Endothelial cell of umbilical vein (primary cell): ENCODE measurements at regions not wholly inside any gene's neighbourhood (a gene's known extent, or its start where the extent isn't known, plus 50 kb on each side); places are given as distances from the start of the nearest gene placed in this dataset.

Experiments used
- BruUV-seq: library from RNA; stranded (reverse); fragments of 400-500 nt; replicated peaks from 2 replicates; lab custom pipeline; 2021; lab: Mats Ljungman, UMichigan
- CTCF ChIA-PET: fragments of 300-600, 350-600 bp; sonication (Branson Sonifier 250); formaldehyde crosslinking; loops from one replicate; lab custom pipeline; 2021; ENCODE audit warnings: antibody characterized with exemption, inconsistent platforms; lab: Charles Lee
- POLR2A ChIA-PET: fragments of 300-600, 350-600 bp; sonication (Branson Sonifier 250); formaldehyde crosslinking; loops from one replicate; lab custom pipeline; 2021; ENCODE audit warnings: antibody characterized with exemption, inconsistent platforms; lab: Charles Lee
- DNase-seq: peaks from one replicate; pipeline ENCODE4 v3.0.0-alpha.2; 2011; ENCODE audit warnings: low read depth, low spot score
- FAIRE-seq: peaks from 2 replicates; lab custom pipeline; 2011; peaks lifted over from hg19 to GRCh38; lab: Jason Lieb, UNC
- H2AFZ ChIP-seq: 2 replicates; pipeline ENCODE4 v1.6.0; 2012; ENCODE audit warnings: low read depth, low read length, control low read depth, inconsistent platforms
- H3K27ac ChIP-seq: 2 replicates; pipeline ENCODE4 v1.5.1; 2011; ENCODE audit warnings: low read depth, mild to moderate bottlenecking, control low read depth, low read length, moderate library complexity; ENCODE audit not compliant: insufficient read depth
- H3K27me3 ChIP-seq, 2 experiments: 2 replicates each; pipeline versions ENCODE4 v1.6.0 to v1.6.1; 2011; ENCODE audit warnings: low read length in 2 of 2, mixed read lengths in 1 of 2; ENCODE audit not compliant: control insufficient read depth in 2 of 2, insufficient read depth in 2 of 2
- H3K36me3 ChIP-seq, 2 experiments: 2 replicates in 1 of 2; 3 replicates in 1 of 2; pipeline ENCODE4 v1.5.1; 2011; ENCODE audit warnings: low read length in 2 of 2, mild to moderate bottlenecking in 1 of 2, moderate library complexity in 1 of 2; ENCODE audit not compliant: control insufficient read depth in 2 of 2, insufficient read depth in 2 of 2; ENCODE audit errors: extremely low read depth in 1 of 2
- H3K4me1 ChIP-seq: 3 replicates; pipeline ENCODE4 v1.5.1; 2011; ENCODE audit warnings: mild to moderate bottlenecking, low read length; ENCODE audit not compliant: control insufficient read depth, insufficient read depth; ENCODE audit errors: extremely low read depth
- H3K4me2 ChIP-seq: 2 replicates; pipeline ENCODE4 v1.6.1; 2011; ENCODE audit warnings: low read length, control low read depth, mixed read lengths; ENCODE audit not compliant: insufficient read depth
- H3K4me3 ChIP-seq, 3 experiments: fragments of 200-600 bp in 1 of 3; sonication (generic), shearing (Covaris generic) in 1 of 3; replicated peaks in 1 of 3; 2 replicates each; pipeline ENCODE4 v1.5.1; 2011 to 2016; ENCODE audit warnings: control low read depth in 3 of 3, low read length in 3 of 3, mild to moderate bottlenecking in 2 of 3, inconsistent platforms in 1 of 3, low read depth in 1 of 3, moderate library complexity in 1 of 3; ENCODE audit not compliant: insufficient read depth in 1 of 3
- H3K79me2 ChIP-seq: 2 replicates; pipeline ENCODE4 v1.6.0; 2012; ENCODE audit warnings: low read length, inconsistent platforms; ENCODE audit not compliant: control insufficient read depth, insufficient read depth
- H3K9ac ChIP-seq: replicated peaks from 2 replicates; pipeline ENCODE3; 2011; ENCODE audit warnings: low read length, control low read depth; ENCODE audit not compliant: insufficient read depth; ENCODE audit errors: extremely low read depth
- H3K9me1 ChIP-seq: replicated peaks from 3 replicates; pipeline ENCODE4 v1.6.0; 2011; ENCODE audit warnings: mild to moderate bottlenecking, low read length; ENCODE audit not compliant: control insufficient read depth, insufficient read depth; ENCODE audit errors: extremely low read depth
- H3K9me3 ChIP-seq: replicated peaks from 2 replicates; pipeline ENCODE4 v1.5.1; 2012; ENCODE audit warnings: low read length, inconsistent platforms; ENCODE audit not compliant: control insufficient read depth, insufficient read depth
- H4K20me1 ChIP-seq: replicated peaks from 2 replicates; pipeline ENCODE3; 2011; ENCODE audit warnings: mild to moderate bottlenecking, low read length; ENCODE audit not compliant: control insufficient read depth, insufficient read depth; ENCODE audit errors: extremely low read depth
- CTCF ChIP-seq, 2 donors: IDR thresholded peaks; 1 replicate in 1 of 2; 2 replicates in 1 of 2; pipeline ENCODE4 v1.5.1; 2011; ENCODE audit warnings: low read length in 2 of 2, mild to moderate bottlenecking in 2 of 2, moderate library complexity in 2 of 2, control low read depth in 1 of 2, inconsistent platforms in 1 of 2, low read depth in 1 of 2; ENCODE audit not compliant: insufficient read depth in 1 of 2; ENCODE audit errors: extremely low read depth in 1 of 2
- EZH2 ChIP-seq: IDR thresholded peaks from 2 replicates; pipeline ENCODE4 v1.6.1; 2012; ENCODE audit warnings: borderline replicate concordance, low read depth, mild to moderate bottlenecking, moderate library complexity, low read length, inconsistent platforms; ENCODE audit not compliant: severe bottlenecking
- FOS ChIP-seq: IDR thresholded peaks from 2 replicates; pipeline ENCODE4 v1.6.1; 2011; ENCODE audit warnings: mild to moderate bottlenecking, low read length, moderate library complexity, borderline replicate concordance; ENCODE audit not compliant: insufficient read depth
- GATA2 ChIP-seq: IDR thresholded peaks from 2 replicates; pipeline ENCODE4 v1.7.0; 2011; ENCODE audit warnings: low read depth, mild to moderate bottlenecking, moderate library complexity, mixed read lengths, low read length; ENCODE audit not compliant: insufficient read length, insufficient read depth
- JUN ChIP-seq: IDR thresholded peaks from 2 replicates; pipeline ENCODE4 v1.6.1; 2011; ENCODE audit warnings: borderline replicate concordance, low read depth; ENCODE audit not compliant: insufficient read length, insufficient read depth
- MYC ChIP-seq: IDR thresholded peaks from one replicate; pipeline ENCODE4 v1.6.1; 2011; ENCODE audit warnings: mild to moderate bottlenecking, low read depth, low read length
- POLR2A ChIP-seq: IDR thresholded peaks from 2 replicates; pipeline ENCODE4 v1.6.1; 2012; ENCODE audit warnings: low read depth, mild to moderate bottlenecking, control low read depth, low read length
- POLR2AphosphoS5 ChIP-seq: IDR thresholded peaks from 2 replicates; pipeline ENCODE4 v1.6.1; 2012; ENCODE audit warnings: low read depth, mild to moderate bottlenecking, control low read depth, low read length, moderate library complexity; ENCODE audit not compliant: insufficient read depth
- dilution Hi-C: fragments of 300-500 bp; cut with MboI; formaldehyde crosslinking; loops from one replicate; pipeline ENCODE4 v1.15.0; 2019; ENCODE audit warnings: low sequenced_read_pairs; ENCODE audit not compliant: extremely low pct_ligation_motif_present
- intact Hi-C: fragments of 100-400 bp; cut with micrococcal nuclease; formaldehyde crosslinking; loops from one replicate; pipeline ENCODE4 v1.10.0; 2022
- TF ChIP-seq, protein P1 (sequence below): IDR thresholded peaks from 2 replicates; pipeline ENCODE4 v1.6.1; 2011; ENCODE audit not compliant: insufficient read depth, insufficient read length

GRCh38 chr2:226228080-226228479, 571.5 kb downstream of the IRS1 start:
- H3K27ac ChIP-seq = no peak overlapping the region
- BruUV-seq = no TSS peak
- DNase-seq (no peak), FAIRE-seq (no peak)
- intact Hi-C loops (no loop called here), dilution Hi-C loops (no loop called here)
- H3K9me1 ChIP-seq = no peaks in the 10 kb centered on the region
- H3K4me1 ChIP-seq = no peaks in the 10 kb centered on the region
- no peaks in the 10 kb centered on the region for H3K27me3 ChIP-seq
- no peaks in the 10 kb centered on the region for H3K9me3 ChIP-seq
- H2AFZ ChIP-seq = no peak overlapping the region
- no peaks in the 10 kb centered on the region for H3K36me3 ChIP-seq
- H4K20me1 ChIP-seq = no peaks in the 10 kb centered on the region
- no peak overlapping the region for H3K4me2 ChIP-seq
- no peak overlapping the region for H3K9ac ChIP-seq
- H3K79me2 ChIP-seq = no peaks in the 10 kb centered on the region
- CTCF ChIA-PET = no interaction called here
- no peak overlapping the region for H3K4me3 ChIP-seq
- POLR2A ChIA-PET = no interaction called here
- TF ChIP-seq GATA2 (no peak), FOS (no peak), EZH2 (no peak), JUN (no peak), POLR2A (no peak), POLR2AphosphoS5 (no peak), MYC (no peak), CTCF (IDR thresholded peaks at IDR 0.05; ENCODE audit: extremely low read depth in 1 of 2, insufficient read depth in 1 of 2, low read depth in 1 of 2, low read length in 2 of 2) (no peak)
- TF ChIP-seq, protein P1, sequence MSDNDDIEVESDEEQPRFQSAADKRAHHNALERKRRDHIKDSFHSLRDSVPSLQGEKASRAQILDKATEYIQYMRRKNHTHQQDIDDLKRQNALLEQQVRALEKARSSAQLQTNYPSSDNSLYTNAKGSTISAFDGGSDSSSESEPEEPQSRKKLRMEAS = no peak
